ENCODE measurements at regions not wholly inside any gene's neighbourhood (a gene's known extent, or its start where the extent isn't known, plus 50 kb on each side); places are given as distances from the start of the nearest gene placed in this dataset.

DNA sequence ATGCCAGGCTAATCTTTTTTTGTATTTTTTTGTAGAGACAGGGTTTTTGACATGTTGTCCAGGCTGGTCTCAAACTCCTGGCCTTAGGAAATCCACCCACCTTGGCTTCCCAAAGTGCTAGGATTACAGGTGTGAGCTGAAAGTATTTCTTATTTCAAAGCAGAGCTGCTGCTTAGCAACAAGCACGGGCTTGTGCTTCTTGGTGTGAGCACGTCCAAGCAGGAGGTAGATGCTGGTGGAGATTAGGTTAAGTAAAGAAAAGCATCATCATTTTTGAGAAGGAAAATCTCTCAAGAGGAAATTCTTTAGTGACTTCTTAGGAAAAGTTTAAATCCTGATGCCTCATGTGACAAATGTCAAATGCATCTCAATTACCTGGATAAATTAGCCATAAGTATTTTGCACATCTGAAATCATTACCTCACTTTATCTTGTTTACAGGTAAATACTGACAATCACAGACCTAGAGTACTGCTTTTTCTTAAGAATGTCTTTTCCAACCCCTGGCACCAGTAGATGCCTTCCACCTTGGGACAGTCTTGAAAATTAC lies 431.8 kb upstream of the FZD8 start:
- Histone ChIP-seq H4K5ac (ENCODE audit: insufficient read length, low read depth, low read length) (no peak overlapping the region), H3K14ac (ENCODE audit: insufficient read length) (no peak overlapping the region), H3K9ac (replicated peaks in 1 of 4; ENCODE audit: extremely low read depth in 1 of 4, low read depth in 3 of 4, low read length in 3 of 4) (no peak overlapping the region), H3K79me1 (ENCODE audit: low read depth, low read length) (no peaks in the 10 kb centered on the region), H2BK120ac (replicated peaks; ENCODE audit: low read depth, low read length) (no peak overlapping the region), H3K36me3 (ENCODE audit: control insufficient read depth in 2 of 4, insufficient read depth in 4 of 4, low read length in 3 of 4) (no peaks in the 10 kb centered on the region), H3K4me3 (ENCODE audit: extremely low read depth in 1 of 4, insufficient read depth in 2 of 4, low read depth in 3 of 4, low read length in 4 of 4) (no peak overlapping the region), H2BK5ac (ENCODE audit: low read depth, low read length) (no peak overlapping the region), H3K56ac (replicated peaks; ENCODE audit: insufficient read length, low read depth, low read length) (no peak overlapping the region), H3K4ac (replicated peaks; ENCODE audit: insufficient read length, low read depth, low read length) (no peak overlapping the region), H4K20me1 (replicated peaks in 1 of 2; ENCODE audit: control insufficient read depth in 1 of 2, insufficient read depth in 2 of 2, low read length in 2 of 2) (no peaks in the 10 kb centered on the region), H3K9me3 (ENCODE audit: insufficient read depth in 2 of 2, low read depth in 1 of 2, low read length in 1 of 2) (no peaks in the 10 kb centered on the region), H3K79me2 (ENCODE audit: control insufficient read depth in 1 of 2, insufficient read depth in 2 of 2, low read length in 2 of 2) (no peaks in the 10 kb centered on the region), H3K27ac (ENCODE audit: low read depth, low read length) (no peak overlapping the region), H3K27me3 (replicated peaks in 1 of 4; ENCODE audit: control insufficient read depth in 3 of 4, extremely low read depth in 1 of 4, insufficient read depth in 3 of 4, low read length in 3 of 4) (no peaks in the 10 kb centered on the region), H2BK20ac (ENCODE audit: low read length) (no peak overlapping the region), H2BK12ac (ENCODE audit: low read depth, low read length) (no peak overlapping the region), H2BK15ac (ENCODE audit: low read length) (no peak overlapping the region), H2AFZ (ENCODE audit: low read length) (no peak overlapping the region), H2AK5ac (ENCODE audit: low read depth, low read length) (no peak overlapping the region), H3K23me2 (ENCODE audit: low read depth, low read length) (no peaks in the 10 kb centered on the region; the same call in 1 of the 2 replicates), H3K18ac (ENCODE audit: extremely low read depth, low read length) (no peak overlapping the region), H3K23ac (ENCODE audit: insufficient read length) (no peak overlapping the region), H3K4me2 (ENCODE audit: insufficient read depth in 1 of 2, low read depth in 2 of 2, low read length in 2 of 2) (no peak overlapping the region), H4K8ac (ENCODE audit: extremely low read depth, insufficient read depth, low read length) (no peak overlapping the region), H4K91ac (replicated peaks; ENCODE audit: insufficient read length, low read length) (no peak overlapping the region), H3K4me1 (replicated peaks in 1 of 4; ENCODE audit: control insufficient read depth in 3 of 4, insufficient read depth in 4 of 4, low read length in 3 of 4) (no peaks in the 10 kb centered on the region)
- WGBS, 2 experiments (ENCODE audit: extremely low coverage in 1 of 2, insufficient coverage in 1 of 2, insufficient read length in 1 of 2, insufficient replicate concordance in 2 of 2, low coverage in 1 of 2, low lambda C conversion rate in 2 of 2, missing lambda C conversion rate in 1 of 2) = 76% methylated on average over 2 of the region's 2 CpGs; no CpG with 5 or more reads in 1 of the 2 experiments
- ChIA-PET POLR2A (ENCODE audit: partially characterized antibody) (no interaction called here), CTCF (ENCODE audit: partially characterized antibody) (interaction anchor here (0.7 kb wide), 1 partner anchor 38 kb away, joined by 3 read pairs; no protein-coding TSS in a partner anchor)
- TF ChIP-seq BACH1 (IDR thresholded peaks at IDR 0.05; ENCODE audit: low read length) (no peak), TBP (IDR thresholded peaks at IDR 0.05; ENCODE audit: low read depth, low read length) (no peak), POLR2A (IDR thresholded peaks at IDR 0.05; ENCODE audit: control extremely low read depth in 1 of 2, low read depth in 2 of 2, low read length in 2 of 2) (no peak), HDAC6 (IDR thresholded peaks at IDR 0.05; ENCODE audit: low read depth, low read length) (no peak)
- DNase-seq (ENCODE audit: low read depth in 1 of 2, low spot score in 2 of 2) = no peak
- no peak for FAIRE-seq
